ENCODE measurements at regions not wholly inside any gene's neighbourhood (a gene's known extent, or its start where the extent isn't known, plus 50 kb on each side); places are given as distances from the start of the nearest gene placed in this dataset.
"Not testable (repeated sequence)": the region's sequence is repeated elsewhere in the genome, so short reads cannot be mapped to it uniquely, and the experiment has no call there.

DNA sequence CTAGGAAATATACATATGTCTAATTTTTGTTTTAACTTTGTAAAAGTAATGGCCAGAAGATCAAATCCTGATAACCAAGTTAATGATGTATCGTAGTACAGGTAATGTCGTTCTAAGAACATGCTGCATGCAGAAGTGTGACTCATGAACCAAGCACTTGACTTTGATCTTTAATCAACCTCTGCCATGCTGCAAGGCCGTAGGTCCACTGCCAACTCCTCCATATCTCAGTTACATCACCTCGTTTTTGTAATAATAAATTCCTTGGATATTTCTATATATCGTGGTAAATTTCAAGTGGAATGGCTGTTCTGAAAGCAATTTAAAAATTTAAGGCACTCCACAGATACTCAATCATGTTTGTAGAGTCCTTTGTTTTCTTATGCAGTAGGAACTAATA, 771.7 kb downstream of the EPHA7 start:
- Histone ChIP-seq H3K27me3 (ENCODE audit: insufficient read depth, poor library complexity, severe bottlenecking) (no peaks in the 10 kb centered on the region), H3K4me3 (replicated peaks; ENCODE audit: insufficient read depth, low read length) (no peak overlapping the region), H3K27ac (replicated peaks) (no peak overlapping the region)
- DNase-seq (ENCODE audit: low read depth in 1 of 2, low spot score in 1 of 2) = no peak
- TF ChIP-seq, protein P1, sequence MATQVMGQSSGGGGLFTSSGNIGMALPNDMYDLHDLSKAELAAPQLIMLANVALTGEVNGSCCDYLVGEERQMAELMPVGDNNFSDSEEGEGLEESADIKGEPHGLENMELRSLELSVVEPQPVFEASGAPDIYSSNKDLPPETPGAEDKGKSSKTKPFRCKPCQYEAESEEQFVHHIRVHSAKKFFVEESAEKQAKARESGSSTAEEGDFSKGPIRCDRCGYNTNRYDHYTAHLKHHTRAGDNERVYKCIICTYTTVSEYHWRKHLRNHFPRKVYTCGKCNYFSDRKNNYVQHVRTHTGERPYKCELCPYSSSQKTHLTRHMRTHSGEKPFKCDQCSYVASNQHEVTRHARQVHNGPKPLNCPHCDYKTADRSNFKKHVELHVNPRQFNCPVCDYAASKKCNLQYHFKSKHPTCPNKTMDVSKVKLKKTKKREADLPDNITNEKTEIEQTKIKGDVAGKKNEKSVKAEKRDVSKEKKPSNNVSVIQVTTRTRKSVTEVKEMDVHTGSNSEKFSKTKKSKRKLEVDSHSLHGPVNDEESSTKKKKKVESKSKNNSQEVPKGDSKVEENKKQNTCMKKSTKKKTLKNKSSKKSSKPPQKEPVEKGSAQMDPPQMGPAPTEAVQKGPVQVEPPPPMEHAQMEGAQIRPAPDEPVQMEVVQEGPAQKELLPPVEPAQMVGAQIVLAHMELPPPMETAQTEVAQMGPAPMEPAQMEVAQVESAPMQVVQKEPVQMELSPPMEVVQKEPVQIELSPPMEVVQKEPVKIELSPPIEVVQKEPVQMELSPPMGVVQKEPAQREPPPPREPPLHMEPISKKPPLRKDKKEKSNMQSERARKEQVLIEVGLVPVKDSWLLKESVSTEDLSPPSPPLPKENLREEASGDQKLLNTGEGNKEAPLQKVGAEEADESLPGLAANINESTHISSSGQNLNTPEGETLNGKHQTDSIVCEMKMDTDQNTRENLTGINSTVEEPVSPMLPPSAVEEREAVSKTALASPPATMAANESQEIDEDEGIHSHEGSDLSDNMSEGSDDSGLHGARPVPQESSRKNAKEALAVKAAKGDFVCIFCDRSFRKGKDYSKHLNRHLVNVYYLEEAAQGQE (IDR thresholded peaks at IDR 0.05; ENCODE audit: insufficient replicate concordance, low read depth) = no peak
- TF ChIP-seq SPI1 (IDR thresholded peaks at IDR 0.05; ENCODE audit: borderline replicate concordance, low read depth) (no peak), GABPA (IDR thresholded peaks at IDR 0.05; ENCODE audit: low read depth) (no peak), POLR2AphosphoS5 (IDR thresholded peaks at IDR 0.05; ENCODE audit: low read depth) (no peak)
- TF ChIP-seq, protein P2, sequence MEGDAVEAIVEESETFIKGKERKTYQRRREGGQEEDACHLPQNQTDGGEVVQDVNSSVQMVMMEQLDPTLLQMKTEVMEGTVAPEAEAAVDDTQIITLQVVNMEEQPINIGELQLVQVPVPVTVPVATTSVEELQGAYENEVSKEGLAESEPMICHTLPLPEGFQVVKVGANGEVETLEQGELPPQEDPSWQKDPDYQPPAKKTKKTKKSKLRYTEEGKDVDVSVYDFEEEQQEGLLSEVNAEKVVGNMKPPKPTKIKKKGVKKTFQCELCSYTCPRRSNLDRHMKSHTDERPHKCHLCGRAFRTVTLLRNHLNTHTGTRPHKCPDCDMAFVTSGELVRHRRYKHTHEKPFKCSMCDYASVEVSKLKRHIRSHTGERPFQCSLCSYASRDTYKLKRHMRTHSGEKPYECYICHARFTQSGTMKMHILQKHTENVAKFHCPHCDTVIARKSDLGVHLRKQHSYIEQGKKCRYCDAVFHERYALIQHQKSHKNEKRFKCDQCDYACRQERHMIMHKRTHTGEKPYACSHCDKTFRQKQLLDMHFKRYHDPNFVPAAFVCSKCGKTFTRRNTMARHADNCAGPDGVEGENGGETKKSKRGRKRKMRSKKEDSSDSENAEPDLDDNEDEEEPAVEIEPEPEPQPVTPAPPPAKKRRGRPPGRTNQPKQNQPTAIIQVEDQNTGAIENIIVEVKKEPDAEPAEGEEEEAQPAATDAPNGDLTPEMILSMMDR (IDR thresholded peaks at IDR 0.05; ENCODE audit: insufficient read depth, low read length) = no peak

DNA sequence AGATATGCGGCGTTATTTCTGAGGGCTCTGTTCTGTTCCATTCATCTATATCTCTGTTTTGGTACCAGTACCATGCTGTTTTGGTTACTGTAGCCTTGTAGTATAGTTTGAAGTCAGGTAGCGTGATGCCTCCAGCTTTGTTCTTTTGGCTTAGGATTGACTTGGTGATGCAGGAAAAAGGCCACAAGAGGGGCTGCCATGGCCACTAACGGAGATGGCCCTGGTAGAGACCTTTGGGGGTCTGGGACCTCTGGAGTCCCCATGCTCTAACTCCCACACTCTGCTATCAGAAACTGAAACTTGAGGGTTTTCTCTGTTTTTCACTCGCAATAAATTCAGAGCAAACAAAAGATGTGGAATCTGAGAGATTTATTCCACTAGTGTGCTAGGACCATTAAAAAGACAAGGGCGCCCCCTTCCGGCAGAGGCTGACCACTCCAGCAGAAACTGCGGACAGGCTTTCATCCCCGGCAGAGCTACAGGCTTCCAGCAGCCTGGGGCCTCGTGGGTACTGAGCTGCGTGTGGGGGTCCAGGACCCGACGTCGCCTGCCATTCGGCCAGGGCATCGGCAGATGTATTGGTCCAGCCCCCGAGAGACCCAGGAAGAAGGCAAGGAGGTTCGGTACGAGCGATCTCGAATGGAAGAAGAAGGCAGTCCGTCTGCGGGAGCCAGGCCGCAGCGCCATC, 775.1 kb downstream of the EPHA7 start:
- TF ChIP-seq, protein P2 (IDR thresholded peaks at IDR 0.05; ENCODE audit: insufficient read depth, low read length) = peak; percentile 35
- not testable (repeated sequence) for H3K4me3 ChIP-seq (replicated peaks; ENCODE audit: insufficient read depth, low read length); H3K27ac ChIP-seq (replicated peaks); H3K27me3 ChIP-seq (ENCODE audit: insufficient read depth, poor library complexity, severe bottlenecking)
- DNase-seq (ENCODE audit: low read depth in 1 of 2, low spot score in 1 of 2) = peak; percentile 13 to 64

DNA sequence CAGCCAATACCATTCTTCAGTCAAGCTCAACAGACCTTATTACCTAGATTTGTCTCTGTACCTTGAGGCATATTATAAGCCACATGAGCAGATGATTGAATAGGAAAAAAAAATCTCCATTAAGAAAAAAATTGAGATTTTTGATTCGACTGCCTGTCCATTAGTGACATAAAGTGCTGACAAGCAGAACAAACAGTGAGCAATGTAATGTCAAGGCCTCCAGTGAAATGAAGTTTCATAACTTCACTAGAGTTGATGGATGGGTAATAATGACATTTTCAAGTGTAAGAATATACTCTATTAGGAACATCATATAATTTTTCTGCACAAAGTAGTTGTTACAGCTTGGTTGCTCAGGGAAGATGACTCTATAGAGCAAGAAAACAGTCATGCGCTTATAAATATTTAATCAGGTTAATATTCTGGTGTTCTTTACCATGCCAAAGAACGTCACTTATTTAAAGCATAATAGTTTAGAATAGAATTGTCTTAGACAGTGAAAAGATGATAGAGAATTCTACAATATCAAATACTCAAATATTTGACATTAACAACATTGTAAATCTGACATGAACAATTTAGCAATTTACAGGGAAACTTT, 783.7 kb downstream of the EPHA7 start:
- DNase-seq (ENCODE audit: low read depth in 1 of 2, low spot score in 1 of 2) = no peak
- no peak for TF ChIP-seq SPI1 (IDR thresholded peaks at IDR 0.05; ENCODE audit: borderline replicate concordance, low read depth)
- TF ChIP-seq, protein P2 (IDR thresholded peaks at IDR 0.05; ENCODE audit: insufficient read depth, low read length) = no peak
- no peak for TF ChIP-seq GABPA (IDR thresholded peaks at IDR 0.05; ENCODE audit: low read depth)
- TF ChIP-seq, protein P1 (IDR thresholded peaks at IDR 0.05; ENCODE audit: insufficient replicate concordance, low read depth) = no peak
- TF ChIP-seq POLR2AphosphoS5 (IDR thresholded peaks at IDR 0.05; ENCODE audit: low read depth) = no peak
- H3K27ac ChIP-seq (replicated peaks) = no peak overlapping the region

More for the DNA sequence above, 783.7 kb downstream of the EPHA7 start:
- Histone ChIP-seq H3K4me3 (replicated peaks; ENCODE audit: insufficient read depth, low read length) (no peak overlapping the region), H3K27me3 (ENCODE audit: insufficient read depth, poor library complexity, severe bottlenecking) (no peaks in the 10 kb centered on the region)
